ENCODE measurements at regions not wholly inside any gene's neighbourhood (a gene's known extent, or its start where the extent isn't known, plus 50 kb on each side); places are given as distances from the start of the nearest gene placed in this dataset.
"Not testable (repeated sequence)": the region's sequence is repeated elsewhere in the genome, so short reads cannot be mapped to it uniquely, and the experiment has no call there.

- DNase-seq (ENCODE audit: low read depth): no peak
Measured at GRCh38 chr3:176628101-176628639, 569.1 kb downstream of the TBL1XR1 start.

- no peak for DNase-seq (ENCODE audit: low read depth)
Measured at GRCh38 chr3:176623468-176624150, 573.7 kb downstream of the TBL1XR1 start.

- DNase-seq (ENCODE audit: low read depth): no peak
Measured at GRCh38 chr3:176619833-176620232, 577.4 kb downstream of the TBL1XR1 start.

GRCh38 chr3:176615826-176616225 lies 581.5 kb downstream of the TBL1XR1 start:
- DNase-seq (ENCODE audit: low read depth): no peak

GRCh38 chr3:176611703-176612102 lies 585.6 kb downstream of the TBL1XR1 start:
- no peak for DNase-seq (ENCODE audit: low read depth)

- no peak for DNase-seq (ENCODE audit: low read depth)
Measured at GRCh38 chr3:176609361-176609760, 587.9 kb downstream of the TBL1XR1 start.

- not testable (repeated sequence) for DNase-seq (ENCODE audit: low read depth)
Measured at GRCh38 chr3:176605553-176605952, 591.7 kb downstream of the TBL1XR1 start.

GRCh38 chr3:176595307-176595706 lies 602.0 kb downstream of the TBL1XR1 start:
- no peak for DNase-seq (ENCODE audit: low read depth)

GRCh38 chr3:176590722-176591121 lies 606.6 kb downstream of the TBL1XR1 start:
- no peak for DNase-seq (ENCODE audit: low read depth)

- no peak for DNase-seq (ENCODE audit: low read depth)
Measured at GRCh38 chr3:176587089-176587488, 610.2 kb downstream of the TBL1XR1 start.

- no peak for DNase-seq (ENCODE audit: low read depth)
Measured at GRCh38 chr3:176584413-176585176, 612.7 kb downstream of the TBL1XR1 start.

- no peak for DNase-seq (ENCODE audit: low read depth)
Measured at GRCh38 chr3:176583956-176584355, 613.3 kb downstream of the TBL1XR1 start.

- no peak for DNase-seq (ENCODE audit: low read depth)
Measured at GRCh38 chr3:176581589-176581988, 615.7 kb downstream of the TBL1XR1 start.

- DNase-seq (ENCODE audit: low read depth): no peak
Measured at GRCh38 chr3:176579711-176580185, 617.5 kb downstream of the TBL1XR1 start.

- no peak for DNase-seq (ENCODE audit: low read depth)
Measured at GRCh38 chr3:176578316-176578715, 619.0 kb downstream of the TBL1XR1 start.

GRCh38 chr3:176577447-176577846 lies 619.8 kb downstream of the TBL1XR1 start:
- DNase-seq (ENCODE audit: low read depth): no peak

GRCh38 chr3:176574786-176575185 lies 622.5 kb downstream of the TBL1XR1 start:
- no peak for DNase-seq (ENCODE audit: low read depth)

GRCh38 chr3:176571926-176572325 lies 625.4 kb downstream of the TBL1XR1 start:
- DNase-seq (ENCODE audit: low read depth): no peak

GRCh38 chr3:176570992-176571391 lies 626.3 kb downstream of the TBL1XR1 start:
- no peak for DNase-seq (ENCODE audit: low read depth)

- DNase-seq (ENCODE audit: low read depth): no peak
Measured at GRCh38 chr3:176568189-176568588, 629.1 kb downstream of the TBL1XR1 start.

- DNase-seq (ENCODE audit: low read depth): no peak
Measured at GRCh38 chr3:176566757-176567156, 630.5 kb downstream of the TBL1XR1 start.

GRCh38 chr3:176562331-176562730 lies 635.0 kb downstream of the TBL1XR1 start:
- no peak for DNase-seq (ENCODE audit: low read depth)

GRCh38 chr3:176561826-176562225 lies 635.5 kb downstream of the TBL1XR1 start:
- DNase-seq (ENCODE audit: low read depth): no peak
